Osteoblast (primary cell): ENCODE measurements at regions not wholly inside any gene's neighbourhood (a gene's known extent, or its start where the extent isn't known, plus 50 kb on each side); places are given as distances from the start of the nearest gene placed in this dataset.
"Not testable (repeated sequence)": the region's sequence is repeated elsewhere in the genome, so short reads cannot be mapped to it uniquely, and the experiment has no call there.

Experiments
- DNase-seq: peaks from one replicate; pipeline ENCODE4 v3.0.0; 2011; ENCODE audit warnings: low spot score, mixed read lengths; ENCODE audit not compliant: insufficient read length; ENCODE audit errors: missing footprints
- H2AFZ ChIP-seq: 2 replicates; pipeline ENCODE4 v1.6.0; 2011; ENCODE audit warnings: mild to moderate bottlenecking, low read length
- H3K27ac ChIP-seq: 2 replicates; pipeline ENCODE4 v1.5.1; 2011; ENCODE audit warnings: mild to moderate bottlenecking, low read depth, low read length, moderate library complexity
- H3K27me3 ChIP-seq: 2 replicates; pipeline ENCODE4 v1.6.0; 2012; ENCODE audit warnings: mild to moderate bottlenecking, control low read depth, inconsistent platforms, low read length, moderate library complexity; ENCODE audit not compliant: insufficient read depth
- H3K36me3 ChIP-seq: 2 replicates; pipeline ENCODE4 v1.5.1; 2011; ENCODE audit warnings: mild to moderate bottlenecking, low read length, control low read depth, moderate library complexity; ENCODE audit not compliant: insufficient read depth
- H3K4me1 ChIP-seq: 2 replicates; pipeline ENCODE4 v1.5.1; 2011; ENCODE audit warnings: mild to moderate bottlenecking, low read length, control low read depth, moderate library complexity; ENCODE audit not compliant: insufficient read depth
- H3K4me2 ChIP-seq: 2 replicates; pipeline ENCODE4 v1.6.0; 2011; ENCODE audit warnings: mild to moderate bottlenecking, low read length; ENCODE audit not compliant: insufficient read depth
- H3K4me3 ChIP-seq: fragments of 200-600 bp; sonication (generic); 3 replicates; pipeline ENCODE4 v1.5.1; 2012; ENCODE audit warnings: mild to moderate bottlenecking, low read length, inconsistent platforms; ENCODE audit not compliant: insufficient read depth
- H3K79me2 ChIP-seq: 2 replicates; pipeline ENCODE4 v1.6.0; 2012; ENCODE audit warnings: mild to moderate bottlenecking, low read length, control low read depth, inconsistent platforms; ENCODE audit not compliant: insufficient read depth
- H3K9me3 ChIP-seq: 2 replicates; pipeline ENCODE4 v1.5.1; 2011; ENCODE audit warnings: low read depth, low read length, control low read depth
- H4K20me1 ChIP-seq: 2 replicates; pipeline ENCODE4 v1.6.0; 2012; ENCODE audit warnings: mild to moderate bottlenecking, low read length, control low read depth; ENCODE audit not compliant: insufficient read depth
- CTCF ChIP-seq: IDR thresholded peaks from 2 replicates; pipeline ENCODE4 v1.5.1; 2011; ENCODE audit warnings: mild to moderate bottlenecking, low read depth, low read length, moderate library complexity; ENCODE audit errors: extremely low read depth

- no peak overlapping the region for H3K4me3 ChIP-seq
- H3K27ac ChIP-seq, result no peak overlapping the region
- H3K9me3 ChIP-seq, result no peaks in the 10 kb centered on the region
- H3K4me2 ChIP-seq, result no peak overlapping the region
- no peaks in the 10 kb centered on the region for H3K4me1 ChIP-seq
- H4K20me1 ChIP-seq, result no peaks in the 10 kb centered on the region
- no peaks in the 10 kb centered on the region for H3K36me3 ChIP-seq
- no peaks in the 10 kb centered on the region for H3K27me3 ChIP-seq
- no peak overlapping the region for H2AFZ ChIP-seq
- no peak for DNase-seq
- TF ChIP-seq CTCF, result no peak
- H3K79me2 ChIP-seq, result no peaks in the 10 kb centered on the region
Measured at GRCh38 chr5:26486631-26487030, 551.8 kb downstream of the CDH9 start.

DNA sequence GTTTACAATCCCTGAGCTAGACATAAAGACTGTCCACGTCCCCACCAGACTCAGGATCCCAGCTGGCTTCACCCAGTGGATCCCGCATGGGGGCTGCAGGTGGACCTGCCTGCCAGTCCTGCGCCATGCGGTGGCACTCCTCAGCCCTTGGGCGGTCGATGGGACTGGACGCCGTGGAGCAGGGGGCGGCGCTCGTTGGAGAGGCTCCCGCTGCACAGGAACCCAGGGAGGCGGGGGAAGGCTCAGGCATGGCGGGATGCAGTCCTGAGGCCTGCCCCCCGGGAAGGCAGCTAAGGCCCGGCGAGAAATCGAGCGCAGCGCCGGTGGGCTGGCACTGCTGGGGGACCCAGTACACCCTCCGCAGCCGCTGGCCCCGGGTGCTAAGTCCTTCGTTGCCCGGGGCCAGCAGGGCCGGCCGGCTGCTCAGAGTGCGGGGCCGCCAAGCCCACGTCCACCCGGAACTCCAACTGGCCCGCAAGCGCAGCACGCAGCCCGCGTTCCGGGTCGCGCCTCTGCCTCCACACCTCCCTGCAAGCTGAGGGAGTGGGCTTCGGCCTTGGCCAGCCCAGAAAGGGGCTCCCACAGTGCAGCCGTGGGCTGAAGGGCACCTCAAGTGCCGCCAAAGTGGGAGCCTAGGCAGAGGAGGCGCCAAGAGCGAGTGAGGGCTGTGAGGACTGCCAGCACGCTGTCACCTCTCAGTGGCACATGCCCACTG lies 553.1 kb downstream of the CDH9 start:
- H3K79me2 ChIP-seq, H3K36me3 ChIP-seq, DNase-seq, H3K4me2 ChIP-seq, H3K27me3 ChIP-seq, H3K4me3 ChIP-seq, H3K4me1 ChIP-seq, H4K20me1 ChIP-seq, H3K9me3 ChIP-seq, H2AFZ ChIP-seq, H3K27ac ChIP-seq: not testable (repeated sequence)

GRCh38 chr5:26482810-26483375 lies 555.5 kb downstream of the CDH9 start:
- DNase-seq, result peak; percentile 80
- no peak overlapping the region for H3K4me3 ChIP-seq
- H3K27ac ChIP-seq, result no peak overlapping the region
- H3K79me2 ChIP-seq, result no peaks in the 10 kb centered on the region
- H2AFZ ChIP-seq, result no peak overlapping the region
- no peaks in the 10 kb centered on the region for H3K27me3 ChIP-seq
- TF ChIP-seq CTCF, result no peak
- no peaks in the 10 kb centered on the region for H3K4me1 ChIP-seq
- H3K36me3 ChIP-seq, result no peaks in the 10 kb centered on the region
- H4K20me1 ChIP-seq, result no peaks in the 10 kb centered on the region
- no peak overlapping the region for H3K4me2 ChIP-seq
- no peaks in the 10 kb centered on the region for H3K9me3 ChIP-seq

GRCh38 chr5:26482076-26482809 lies 556.1 kb downstream of the CDH9 start:
- TF ChIP-seq CTCF, result no peak
- Histone ChIP-seq H3K4me2 (no peak overlapping the region), H2AFZ (no peak overlapping the region), H3K27me3 (no peaks in the 10 kb centered on the region), H3K9me3 (no peaks in the 10 kb centered on the region), H3K4me1 (no peaks in the 10 kb centered on the region), H4K20me1 (no peaks in the 10 kb centered on the region), H3K27ac (no peak overlapping the region), H3K36me3 (no peaks in the 10 kb centered on the region), H3K4me3 (no peak overlapping the region), H3K79me2 (no peaks in the 10 kb centered on the region)
- no peak for DNase-seq
